ENCODE measurements at regions not wholly inside any gene's neighbourhood (a gene's known extent, or its start where the extent isn't known, plus 50 kb on each side); places are given as distances from the start of the nearest gene placed in this dataset.

DNA sequence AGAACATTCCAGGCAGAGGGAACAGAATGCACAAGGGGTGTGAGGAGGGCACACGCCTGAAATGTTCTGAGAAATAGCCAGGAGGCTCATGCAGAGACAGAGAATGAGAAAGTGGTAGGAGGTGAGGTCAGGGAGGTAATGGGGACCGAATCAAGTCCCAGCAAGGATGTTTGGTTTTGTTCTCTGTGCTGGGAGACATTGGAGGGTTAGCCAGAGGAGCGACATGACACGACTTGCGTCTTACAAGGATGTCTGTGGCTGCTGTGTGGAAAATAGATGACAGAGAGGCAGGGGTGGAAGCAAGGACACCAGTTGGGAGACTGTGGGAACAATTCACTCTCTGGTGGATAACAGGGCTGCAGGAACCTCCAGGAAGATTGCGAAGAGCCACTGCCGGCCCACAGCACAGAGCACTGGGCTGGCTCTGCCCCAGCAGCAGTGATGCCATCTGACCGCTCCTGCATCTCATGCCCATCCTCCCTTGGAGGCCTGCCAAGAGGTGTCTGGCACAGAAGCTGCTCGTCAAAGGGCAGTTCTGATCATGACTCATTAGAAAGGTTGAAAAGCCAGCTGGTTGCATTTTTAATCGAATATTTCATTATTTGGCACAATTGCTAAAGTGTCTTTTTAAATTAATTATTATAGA lies 57.7 kb upstream of the CD83 start:
- H3K4me1 ChIP-seq = no peaks in the 10 kb centered on the region
- H3K36me3 ChIP-seq = no peaks in the 10 kb centered on the region
- intact Hi-C loops (cut with DNase I; ENCODE audit: low total_unique reads) = loop anchor here (10.0 kb wide), 1 partner anchor 265 kb away; no protein-coding TSS in a partner anchor
- H3K9me3 ChIP-seq = peaks cover 0 to 13% (median 4%) of the 10 kb centered on the region in 8 donors
- no peak overlapping the region for H3K27ac ChIP-seq
- peaks cover 0 to 20% (median 0%) of the 10 kb centered on the region in 7 donors for H3K27me3 ChIP-seq (replicated peaks in 1 of 7)
- no peak overlapping the region for H3K4me3 ChIP-seq
- DNase-seq = no peak
- TF ChIP-seq, protein P1, sequence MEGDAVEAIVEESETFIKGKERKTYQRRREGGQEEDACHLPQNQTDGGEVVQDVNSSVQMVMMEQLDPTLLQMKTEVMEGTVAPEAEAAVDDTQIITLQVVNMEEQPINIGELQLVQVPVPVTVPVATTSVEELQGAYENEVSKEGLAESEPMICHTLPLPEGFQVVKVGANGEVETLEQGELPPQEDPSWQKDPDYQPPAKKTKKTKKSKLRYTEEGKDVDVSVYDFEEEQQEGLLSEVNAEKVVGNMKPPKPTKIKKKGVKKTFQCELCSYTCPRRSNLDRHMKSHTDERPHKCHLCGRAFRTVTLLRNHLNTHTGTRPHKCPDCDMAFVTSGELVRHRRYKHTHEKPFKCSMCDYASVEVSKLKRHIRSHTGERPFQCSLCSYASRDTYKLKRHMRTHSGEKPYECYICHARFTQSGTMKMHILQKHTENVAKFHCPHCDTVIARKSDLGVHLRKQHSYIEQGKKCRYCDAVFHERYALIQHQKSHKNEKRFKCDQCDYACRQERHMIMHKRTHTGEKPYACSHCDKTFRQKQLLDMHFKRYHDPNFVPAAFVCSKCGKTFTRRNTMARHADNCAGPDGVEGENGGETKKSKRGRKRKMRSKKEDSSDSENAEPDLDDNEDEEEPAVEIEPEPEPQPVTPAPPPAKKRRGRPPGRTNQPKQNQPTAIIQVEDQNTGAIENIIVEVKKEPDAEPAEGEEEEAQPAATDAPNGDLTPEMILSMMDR (IDR thresholded peaks at IDR 0.05 in 8 of 11, conservative IDR thresholded peaks at IDR 0.05 in 3 of 11) = no peak
- TF ChIP-seq POLR2AphosphoS5 (IDR thresholded peaks at IDR 0.05) (no peak), POLR2A (IDR thresholded peaks at IDR 0.05) (no peak)
- whole genome bisulfite sequencing, 5 donors = 70 to 83% (median 76%) methylated on average over 10 of the region's 10 CpGs

DNA sequence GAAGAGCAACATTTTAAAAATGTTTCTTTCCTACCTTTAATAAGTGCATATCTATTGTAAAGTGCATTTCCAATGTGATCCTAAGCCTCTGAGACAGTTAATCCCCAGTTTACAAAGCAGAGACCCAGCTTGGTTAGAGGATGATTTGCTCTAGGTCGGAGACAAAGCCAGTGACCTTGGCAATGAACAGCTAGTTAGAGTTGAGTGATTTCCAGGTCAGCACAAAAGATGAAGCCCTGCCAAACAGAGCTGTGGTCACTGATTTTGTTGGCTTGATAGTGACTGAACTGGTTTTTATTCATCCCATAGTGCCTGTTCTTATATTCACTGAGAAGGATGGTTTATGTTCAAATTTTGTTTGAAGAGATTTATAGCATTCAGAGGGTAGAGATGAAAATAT lies 56.6 kb upstream of the CD83 start:
- TF ChIP-seq, protein P1 (IDR thresholded peaks at IDR 0.05 in 8 of 11, conservative IDR thresholded peaks at IDR 0.05 in 3 of 11) = no peak
- TF ChIP-seq POLR2AphosphoS5 (IDR thresholded peaks at IDR 0.05) (no peak), POLR2A (IDR thresholded peaks at IDR 0.05) (no peak)
- peaks cover 0 to 13% (median 4%) of the 10 kb centered on the region in 8 donors for H3K9me3 ChIP-seq
- no peaks in the 10 kb centered on the region for H3K36me3 ChIP-seq
- no peak overlapping the region for H3K4me3 ChIP-seq
- DNase-seq = no peak
- peaks cover 0 to 20% (median 0%) of the 10 kb centered on the region in 7 donors for H3K27me3 ChIP-seq (replicated peaks in 1 of 7)
- intact Hi-C loops (cut with DNase I; ENCODE audit: low total_unique reads) = loop anchor here (10.0 kb wide), 1 partner anchor 266 kb away; no protein-coding TSS in a partner anchor
- no peak overlapping the region for H3K27ac ChIP-seq
- 50 to 74% (median 67%) methylated on average over 1 of the region's 1 CpG for WGBS, 5 donors
- H3K4me1 ChIP-seq = no peaks in the 10 kb centered on the region

GRCh38 chr6:14061643-14062042 lies 55.9 kb upstream of the CD83 start:
- 45 to 72% (median 64%) methylated on average over 4 of the region's 4 CpGs for WGBS, 5 donors
- DNase-seq = no peak
- Histone ChIP-seq H3K27me3 (replicated peaks in 1 of 7) (peaks cover 0 to 20% (median 0%) of the 10 kb centered on the region in 7 donors), H3K36me3 (no peaks in the 10 kb centered on the region), H3K9me3 (peaks cover 0 to 13% (median 4%) of the 10 kb centered on the region in 8 donors), H3K27ac (no peak overlapping the region), H3K4me1 (peaks cover 0 to 1% (median under 1%) of the 10 kb centered on the region in 6 donors), H3K4me3 (no peak overlapping the region)
- intact Hi-C loops (cut with DNase I; ENCODE audit: low total_unique reads) = loop anchor here (10.0 kb wide), 1 partner anchor 267 kb away; no protein-coding TSS in a partner anchor
- TF ChIP-seq, protein P1 (IDR thresholded peaks at IDR 0.05 in 8 of 11, conservative IDR thresholded peaks at IDR 0.05 in 3 of 11) = no peak
- TF ChIP-seq POLR2AphosphoS5 (IDR thresholded peaks at IDR 0.05) = no peak
- TF ChIP-seq POLR2A (IDR thresholded peaks at IDR 0.05) = no peak

DNA sequence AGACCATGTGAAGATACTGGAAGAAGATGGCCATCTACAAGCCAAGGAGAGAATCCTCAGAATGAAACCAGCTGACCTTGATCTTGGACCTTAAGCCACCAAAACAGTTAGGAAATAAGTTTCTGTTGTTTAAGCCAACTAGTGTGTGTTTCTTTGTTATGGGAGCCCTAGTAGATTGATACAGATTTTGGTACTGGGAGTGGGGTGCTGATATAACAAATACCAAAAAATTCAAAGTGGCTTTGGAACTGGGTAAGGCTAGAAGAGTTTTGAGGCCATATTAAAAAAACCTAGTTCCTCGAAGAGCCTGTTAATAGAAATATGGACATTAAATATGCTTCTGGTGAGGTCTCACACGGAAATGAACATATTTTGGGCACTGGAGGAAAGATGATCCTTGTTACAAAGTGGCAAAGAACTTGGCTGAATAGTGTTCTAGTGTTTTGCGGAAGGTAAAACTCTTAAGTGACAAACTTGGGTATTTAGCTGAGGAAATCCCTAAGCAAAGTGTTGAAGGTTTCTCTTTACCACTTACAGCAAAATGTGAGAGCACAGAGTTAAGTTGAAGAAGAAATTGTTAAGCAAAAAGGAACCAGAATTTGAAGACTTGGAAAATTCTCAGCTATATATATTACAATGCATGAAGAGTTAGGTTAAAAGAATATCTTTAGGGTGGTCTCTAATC lies 55.1 kb upstream of the CD83 start:
- H3K27me3 ChIP-seq (replicated peaks in 1 of 7) = peaks cover 0 to 20% (median 0%) of the 10 kb centered on the region in 7 donors
- intact Hi-C loops (cut with DNase I; ENCODE audit: low total_unique reads) = loop anchor here (10.0 kb wide), 1 partner anchor 268 kb away; no protein-coding TSS in a partner anchor
- no peak overlapping the region for H3K4me3 ChIP-seq
- DNase-seq = no peak
- peaks cover 0 to 13% (median 4%) of the 10 kb centered on the region in 8 donors for H3K9me3 ChIP-seq
- peaks cover 0 to 10% (median 4%) of the 10 kb centered on the region in 6 donors for H3K4me1 ChIP-seq
- TF ChIP-seq POLR2A (IDR thresholded peaks at IDR 0.05) (no peak), POLR2AphosphoS5 (IDR thresholded peaks at IDR 0.05) (no peak)
- TF ChIP-seq, protein P1 (IDR thresholded peaks at IDR 0.05 in 8 of 11, conservative IDR thresholded peaks at IDR 0.05 in 3 of 11) = no peak
- H3K36me3 ChIP-seq = no peaks in the 10 kb centered on the region
- WGBS, 5 donors = 88 to 95% (median 90%) methylated on average over 3 of the region's 3 CpGs
- no peak overlapping the region for H3K27ac ChIP-seq
